Choroid plexus epithelial cell (primary cell): ENCODE measurements at regions not wholly inside any gene's neighbourhood (a gene's known extent, or its start where the extent isn't known, plus 50 kb on each side); places are given as distances from the start of the nearest gene placed in this dataset.

Experiments used
- DNase-seq: peaks from one replicate; pipeline ENCODE4 v3.0.0-alpha.2; 2010; ENCODE audit warnings: low read depth
- H3K4me3 ChIP-seq: 2 replicates; pipeline ENCODE4 v1.5.1; 2011; ENCODE audit warnings: low read depth, mild to moderate bottlenecking, control low read depth, low read length, moderate library complexity
- CTCF ChIP-seq: conservative IDR thresholded peaks from 2 replicates; pipeline ENCODE4 v1.5.1; 2011; ENCODE audit warnings: low read depth, mild to moderate bottlenecking, control low read depth, inconsistent platforms, low read length, moderate library complexity

DNA sequence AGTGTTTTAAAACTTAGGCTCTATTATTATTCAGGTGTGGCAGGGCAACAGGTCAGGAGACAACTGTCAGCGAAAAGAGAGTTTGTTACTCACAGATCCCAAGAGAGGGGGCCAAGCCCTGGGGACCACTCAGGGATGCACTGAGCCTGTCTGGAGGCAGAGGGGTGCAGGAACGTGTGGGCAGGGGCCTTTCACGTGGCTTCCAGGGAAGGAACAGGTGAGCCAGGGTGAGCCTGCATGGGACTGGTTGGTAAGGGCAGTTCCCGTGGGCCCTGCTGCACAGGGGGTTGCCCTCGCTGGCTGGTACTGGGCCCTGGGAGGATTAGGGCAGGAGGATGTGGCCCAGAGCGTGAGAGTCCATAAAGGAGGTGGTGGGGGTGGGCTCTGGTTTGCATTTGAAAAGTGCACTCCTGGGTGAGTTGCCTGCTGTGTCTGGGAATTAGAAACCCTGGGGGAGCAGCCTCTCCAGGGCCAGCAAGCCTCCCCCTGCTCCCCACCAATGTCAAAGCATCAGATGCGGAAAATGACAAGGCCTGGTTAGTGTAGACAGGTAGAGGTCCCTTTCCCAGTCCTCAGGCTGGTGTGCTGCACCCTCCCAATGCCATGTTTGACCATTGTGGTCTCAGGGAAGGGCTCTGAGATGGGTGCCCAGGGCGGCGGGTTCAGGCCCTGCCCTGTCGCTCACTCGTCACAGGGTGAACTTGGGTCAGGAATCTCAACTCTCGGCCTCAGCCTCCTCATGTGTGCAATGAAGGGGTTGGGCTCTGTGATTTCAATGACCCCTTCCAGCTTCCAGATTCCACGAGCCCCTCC, 127.4 kb upstream of the RPS6KA2 start:
- no peak for DNase-seq
- H3K4me3 ChIP-seq: no peak overlapping the region
- TF ChIP-seq CTCF: no peak

- H3K4me3 ChIP-seq: no peak overlapping the region
- DNase-seq: no peak
- no peak for TF ChIP-seq CTCF
These were observed 126.1 kb upstream of the RPS6KA2 start for GRCh38 chr6:166752928-166753721.

DNA sequence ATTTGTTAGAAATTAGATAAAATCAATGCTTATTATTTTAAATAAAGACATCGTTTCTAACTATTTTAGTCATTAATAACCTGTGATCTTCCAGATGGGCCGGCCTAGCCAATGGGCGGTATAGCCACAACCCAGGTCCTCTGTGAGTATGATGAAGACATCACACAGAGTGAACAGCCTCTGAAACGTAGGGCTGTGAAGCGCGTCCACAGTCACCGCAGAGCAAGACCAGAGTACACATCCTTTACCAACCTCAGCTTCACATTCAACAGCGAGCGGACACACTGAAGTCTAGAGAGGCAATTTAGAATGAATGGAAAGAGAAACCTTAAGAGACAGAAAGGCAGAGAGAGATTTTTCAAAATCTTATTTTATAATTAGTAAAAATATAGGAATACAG, 125.0 kb upstream of the RPS6KA2 start:
- no peak for TF ChIP-seq CTCF
- H3K4me3 ChIP-seq: no peak overlapping the region
- no peak for DNase-seq

- TF ChIP-seq CTCF: no peak
- no peak overlapping the region for H3K4me3 ChIP-seq
- no peak for DNase-seq
These were observed 124.1 kb upstream of the RPS6KA2 start for GRCh38 chr6:166751051-166751595.

- no peak overlapping the region for H3K4me3 ChIP-seq
- no peak for DNase-seq
- TF ChIP-seq CTCF: no peak
These were observed 123.2 kb upstream of the RPS6KA2 start for GRCh38 chr6:166750108-166750793.

- H3K4me3 ChIP-seq: no peak overlapping the region
- no peak for DNase-seq
- no peak for TF ChIP-seq CTCF
These were observed 122.6 kb upstream of the RPS6KA2 start for GRCh38 chr6:166749666-166750065.
